Activated T-cell treated with anti-CD3 and anti-CD28 coated beads, Interleukin-2, amount 50 U/mL, for 72 hours (primary cell): ENCODE measurements at regions not wholly inside any gene's neighbourhood (a gene's known extent, or its start where the extent isn't known, plus 50 kb on each side); places are given as distances from the start of the nearest gene placed in this dataset.

ENCODE experiments used
- ATAC-seq, 2 donors: fragments of 150-1000 bp; cut with Tn5 transposase; replicated peaks in 1 of 2; 2 replicates each; pipeline ENCODE4 v1.10.0; 2021; ENCODE audit warnings: moderate library complexity in 2 of 2, mild to moderate bottlenecking in 1 of 2
- DNase-seq, 2 donors: peaks; one replicate each; pipeline ENCODE4 v3.0.0; 2021 to 2022; ENCODE audit warnings: mixed read lengths in 1 of 2
- H3K27ac Mint-ChIP-seq: one replicate; pipeline ENCODE4 v1.8.0; 2022; ENCODE audit warnings: mild to moderate bottlenecking, moderate library complexity, mixed read lengths
- H3K27me3 Mint-ChIP-seq: one replicate; pipeline ENCODE4 v1.8.0; 2022; ENCODE audit warnings: low read depth, mixed read lengths
- H3K36me3 Mint-ChIP-seq, 2 donors: one replicate each; pipeline ENCODE4 v1.8.0; 2022; ENCODE audit warnings: mixed read lengths in 2 of 2, mild to moderate bottlenecking in 1 of 2; ENCODE audit not compliant: insufficient read depth in 2 of 2
- H3K4me1 Mint-ChIP-seq: one replicate; pipeline ENCODE4 v1.8.0; 2022; ENCODE audit warnings: low read depth, mixed read lengths
- H3K4me3 Mint-ChIP-seq, 2 donors: one replicate each; pipeline ENCODE4 v1.8.0; 2022; ENCODE audit warnings: mild to moderate bottlenecking in 2 of 2, mixed read lengths in 2 of 2, moderate library complexity in 2 of 2
- H3K9me3 Mint-ChIP-seq, 2 donors: one replicate each; pipeline ENCODE4 v1.8.0; 2022; ENCODE audit warnings: mixed read lengths in 2 of 2

GRCh38 chr18:40566510-40566844, 1388.6 kb upstream of the PIK3C3 start:
- no peaks in the 10 kb centered on the region for H3K27me3 Mint-ChIP-seq
- no peaks in the 10 kb centered on the region for H3K36me3 Mint-ChIP-seq
- peaks cover 3 to 5% of the 10 kb centered on the region in 2 donors for H3K9me3 Mint-ChIP-seq
- H3K27ac Mint-ChIP-seq: no peak overlapping the region
- no peak for ATAC-seq
- H3K4me3 Mint-ChIP-seq: no peak overlapping the region
- no peak for DNase-seq
- H3K4me1 Mint-ChIP-seq: no peaks in the 10 kb centered on the region

- no peak for ATAC-seq
- Mint-ChIP-seq H3K27ac (no peak overlapping the region), H3K9me3 (peaks cover 3 to 5% of the 10 kb centered on the region in 2 donors), H3K36me3 (no peaks in the 10 kb centered on the region), H3K27me3 (no peaks in the 10 kb centered on the region), H3K4me1 (no peaks in the 10 kb centered on the region), H3K4me3 (no peak overlapping the region)
- DNase-seq: no peak
These were observed 1389.1 kb upstream of the PIK3C3 start for GRCh38 chr18:40565805-40566509.

GRCh38 chr18:40559556-40559955, 1395.5 kb upstream of the PIK3C3 start:
- DNase-seq (no peak), ATAC-seq (no peak)
- Mint-ChIP-seq H3K27me3 (no peaks in the 10 kb centered on the region), H3K4me1 (no peaks in the 10 kb centered on the region), H3K27ac (no peak overlapping the region), H3K4me3 (no peak overlapping the region), H3K36me3 (no peaks in the 10 kb centered on the region), H3K9me3 (peaks cover 1 to 2% of the 10 kb centered on the region in 2 donors)

GRCh38 chr18:40558706-40559392, 1396.2 kb upstream of the PIK3C3 start:
- H3K4me1 Mint-ChIP-seq: no peaks in the 10 kb centered on the region
- peaks cover 1 to 2% of the 10 kb centered on the region in 2 donors for H3K9me3 Mint-ChIP-seq
- H3K36me3 Mint-ChIP-seq: no peaks in the 10 kb centered on the region
- H3K4me3 Mint-ChIP-seq: no peak overlapping the region
- no peaks in the 10 kb centered on the region for H3K27me3 Mint-ChIP-seq
- no peak for DNase-seq
- no peak for ATAC-seq
- no peak overlapping the region for H3K27ac Mint-ChIP-seq

- H3K9me3 Mint-ChIP-seq: peaks cover 2 to 5% of the 10 kb centered on the region in 2 donors
- no peaks in the 10 kb centered on the region for H3K36me3 Mint-ChIP-seq
- no peaks in the 10 kb centered on the region for H3K4me1 Mint-ChIP-seq
- H3K27me3 Mint-ChIP-seq: no peaks in the 10 kb centered on the region
- no peak for ATAC-seq
- no peak overlapping the region for H3K4me3 Mint-ChIP-seq
- H3K27ac Mint-ChIP-seq: no peak overlapping the region
- DNase-seq: no peak
These were observed 1399.1 kb upstream of the PIK3C3 start for GRCh38 chr18:40555914-40556313.

- H3K27me3 Mint-ChIP-seq: no peaks in the 10 kb centered on the region
- H3K4me1 Mint-ChIP-seq: no peaks in the 10 kb centered on the region
- DNase-seq: no peak
- no peak overlapping the region for H3K4me3 Mint-ChIP-seq
- H3K9me3 Mint-ChIP-seq: peaks cover 5% of the 10 kb centered on the region in 2 donors
- H3K27ac Mint-ChIP-seq: no peak overlapping the region
- no peak for ATAC-seq
- no peaks in the 10 kb centered on the region for H3K36me3 Mint-ChIP-seq
These were observed 1402.0 kb upstream of the PIK3C3 start for GRCh38 chr18:40553029-40553428.

GRCh38 chr18:40546875-40547274, 1408.2 kb upstream of the PIK3C3 start:
- ATAC-seq (no peak), DNase-seq (no peak)
- H3K4me3 Mint-ChIP-seq: no peak overlapping the region
- no peaks in the 10 kb centered on the region for H3K36me3 Mint-ChIP-seq
- H3K27me3 Mint-ChIP-seq: no peaks in the 10 kb centered on the region
- no peak overlapping the region for H3K27ac Mint-ChIP-seq
- peaks cover 5% of the 10 kb centered on the region in 2 donors for H3K9me3 Mint-ChIP-seq
- no peaks in the 10 kb centered on the region for H3K4me1 Mint-ChIP-seq

- Mint-ChIP-seq H3K4me3 (no peak overlapping the region), H3K4me1 (no peaks in the 10 kb centered on the region), H3K9me3 (peaks cover 8 to 11% of the 10 kb centered on the region in 2 donors), H3K36me3 (no peaks in the 10 kb centered on the region), H3K27ac (no peak overlapping the region), H3K27me3 (no peaks in the 10 kb centered on the region)
- DNase-seq (no peak), ATAC-seq (peak; percentile 29 to 39)
These were observed 1420.3 kb upstream of the PIK3C3 start for GRCh38 chr18:40534723-40535122.

- Mint-ChIP-seq H3K4me1 (no peaks in the 10 kb centered on the region), H3K9me3 (peaks cover 4 to 5% of the 10 kb centered on the region in 2 donors), H3K27me3 (no peaks in the 10 kb centered on the region), H3K4me3 (no peak overlapping the region), H3K36me3 (no peaks in the 10 kb centered on the region), H3K27ac (no peak overlapping the region)
- ATAC-seq (no peak), DNase-seq (no peak)
These were observed 1423.0 kb upstream of the PIK3C3 start for GRCh38 chr18:40532046-40532445.

GRCh38 chr18:40531051-40531450, 1424.0 kb upstream of the PIK3C3 start:
- Mint-ChIP-seq H3K36me3 (no peaks in the 10 kb centered on the region), H3K4me1 (no peaks in the 10 kb centered on the region), H3K27ac (no peak overlapping the region), H3K9me3 (peaks cover 2 to 5% of the 10 kb centered on the region in 2 donors), H3K27me3 (no peaks in the 10 kb centered on the region), H3K4me3 (no peak overlapping the region)
- no peak for ATAC-seq
- no peak for DNase-seq

GRCh38 chr18:40529478-40529877, 1425.6 kb upstream of the PIK3C3 start:
- DNase-seq (no peak), ATAC-seq (no peak)
- Mint-ChIP-seq H3K27me3 (no peaks in the 10 kb centered on the region), H3K4me3 (no peak overlapping the region), H3K27ac (no peak overlapping the region), H3K4me1 (no peaks in the 10 kb centered on the region), H3K9me3 (peaks cover 2% of the 10 kb centered on the region in 2 donors), H3K36me3 (no peaks in the 10 kb centered on the region)

GRCh38 chr18:40524881-40525280, 1430.2 kb upstream of the PIK3C3 start:
- Mint-ChIP-seq H3K27ac (no peak overlapping the region), H3K4me1 (no peaks in the 10 kb centered on the region), H3K27me3 (no peaks in the 10 kb centered on the region), H3K4me3 (no peak overlapping the region), H3K9me3 (peaks cover 0 to 8% of the 10 kb centered on the region in 2 donors), H3K36me3 (no peaks in the 10 kb centered on the region)
- no peak for ATAC-seq
- DNase-seq: no peak

- Mint-ChIP-seq H3K4me3 (no peak overlapping the region), H3K9me3 (peaks cover 0 to 10% of the 10 kb centered on the region in 2 donors), H3K27me3 (no peaks in the 10 kb centered on the region), H3K36me3 (no peaks in the 10 kb centered on the region), H3K27ac (no peak overlapping the region), H3K4me1 (no peaks in the 10 kb centered on the region)
- ATAC-seq (no peak), DNase-seq (no peak)
These were observed 1431.7 kb upstream of the PIK3C3 start for GRCh38 chr18:40523287-40523686.

GRCh38 chr18:40501026-40501425, 1454.0 kb upstream of the PIK3C3 start:
- H3K27ac Mint-ChIP-seq: no peak overlapping the region
- peaks cover 7 to 10% of the 10 kb centered on the region in 2 donors for H3K9me3 Mint-ChIP-seq
- DNase-seq (no peak), ATAC-seq (no peak)
- no peaks in the 10 kb centered on the region for H3K27me3 Mint-ChIP-seq
- no peak overlapping the region for H3K4me3 Mint-ChIP-seq
- H3K4me1 Mint-ChIP-seq: no peaks in the 10 kb centered on the region
- no peaks in the 10 kb centered on the region for H3K36me3 Mint-ChIP-seq
